Trophoblast cell (in vitro differentiated cells and primary cell): ENCODE measurements at regions not wholly inside any gene's neighbourhood (a gene's known extent, or its start where the extent isn't known, plus 50 kb on each side); places are given as distances from the start of the nearest gene placed in this dataset.
"Not testable (repeated sequence)": the region's sequence is repeated elsewhere in the genome, so short reads cannot be mapped to it uniquely, and the experiment has no call there.

Experiments
- DNase-seq, 2 donors: peaks; one replicate each; pipeline ENCODE4 v3.0.0-alpha.2; 2016
- H2AFZ ChIP-seq: 2 replicates; pipeline ENCODE4 v1.6.1; 2013; ENCODE audit warnings: low read length, moderate library complexity, mild to moderate bottlenecking; ENCODE audit not compliant: insufficient read depth, poor library complexity
- H2AK5ac ChIP-seq: 2 replicates; pipeline ENCODE4 v1.6.1; 2013; ENCODE audit warnings: mild to moderate bottlenecking, low read length
- H2BK120ac ChIP-seq: 2 replicates; pipeline ENCODE4 v1.6.1; 2013; ENCODE audit warnings: low read length, mild to moderate bottlenecking, moderate library complexity; ENCODE audit not compliant: insufficient read depth, poor library complexity
- H2BK12ac ChIP-seq: 2 replicates; pipeline ENCODE4 v1.6.1; 2013; ENCODE audit warnings: mild to moderate bottlenecking, low read length, moderate library complexity
- H2BK5ac ChIP-seq: 2 replicates; pipeline ENCODE4 v1.6.1; 2013; ENCODE audit warnings: low read length, low read depth, moderate library complexity, mild to moderate bottlenecking; ENCODE audit not compliant: poor library complexity
- H3K14ac ChIP-seq: 2 replicates; pipeline ENCODE4 v1.6.1; 2013; ENCODE audit warnings: mild to moderate bottlenecking, low read length
- H3K18ac ChIP-seq: 2 replicates; pipeline ENCODE4 v1.6.1; 2013; ENCODE audit warnings: mild to moderate bottlenecking, low read length
- H3K23ac ChIP-seq: 2 replicates; pipeline ENCODE4 v1.6.1; 2013; ENCODE audit warnings: low read length
- H3K27ac ChIP-seq: 2 replicates; pipeline ENCODE4 v1.5.1; 2013; ENCODE audit warnings: low read depth, mild to moderate bottlenecking, inconsistent platforms, low read length, moderate library complexity
- H3K27me3 ChIP-seq: 2 replicates; pipeline ENCODE4 v1.6.1; 2013; ENCODE audit warnings: inconsistent platforms, mild to moderate bottlenecking, low read length, moderate library complexity; ENCODE audit not compliant: insufficient read depth
- H3K36me3 ChIP-seq, 2 experiments: 1 replicate in 1 of 2; 2 replicates in 1 of 2; pipeline ENCODE4 v1.6.1; 2013; ENCODE audit warnings: low read length in 2 of 2, mild to moderate bottlenecking in 2 of 2, moderate library complexity in 1 of 2; ENCODE audit not compliant: insufficient read depth in 2 of 2, control insufficient read depth in 1 of 2
- H3K4ac ChIP-seq: 2 replicates; pipeline ENCODE4 v1.6.1; 2013; ENCODE audit warnings: low read depth, mild to moderate bottlenecking, low read length, moderate library complexity
- H3K4me1 ChIP-seq, 2 experiments: 1 replicate in 1 of 2; 2 replicates in 1 of 2; pipeline ENCODE4 v1.6.1; 2013; ENCODE audit warnings: low read length in 2 of 2, mild to moderate bottlenecking in 2 of 2, moderate library complexity in 1 of 2; ENCODE audit not compliant: insufficient read depth in 2 of 2, control insufficient read depth in 1 of 2
- H3K4me2 ChIP-seq: 2 replicates; pipeline ENCODE4 v1.6.1; 2013; ENCODE audit warnings: inconsistent platforms, mild to moderate bottlenecking, low read length, moderate library complexity
- H3K4me3 ChIP-seq: 2 replicates; pipeline ENCODE4 v1.5.1; 2013; ENCODE audit warnings: mild to moderate bottlenecking, low read depth, low read length, inconsistent platforms
- H3K79me1 ChIP-seq: one replicate; pipeline ENCODE4 v1.6.1; 2013; ENCODE audit warnings: low read length
- H3K79me2 ChIP-seq: 2 replicates; pipeline ENCODE4 v1.6.1; 2013; ENCODE audit warnings: low read length, mild to moderate bottlenecking; ENCODE audit not compliant: control insufficient read depth, insufficient read depth, poor library complexity
- H3K9ac ChIP-seq: 2 replicates; pipeline ENCODE4 v1.6.1; 2013; ENCODE audit warnings: mild to moderate bottlenecking, low read length
- H3K9me3 ChIP-seq: 2 replicates; pipeline ENCODE4 v1.6.1; 2013; ENCODE audit warnings: low read depth, mild to moderate bottlenecking, control low read depth, inconsistent platforms, low read length; ENCODE audit not compliant: insufficient read depth
- H4K12ac ChIP-seq: 2 replicates; pipeline ENCODE4 v1.6.1; 2013; ENCODE audit warnings: low read depth, mild to moderate bottlenecking, low read length, moderate library complexity
- H4K8ac ChIP-seq: 2 replicates; pipeline ENCODE4 v1.6.1; 2013; ENCODE audit warnings: low read depth, mild to moderate bottlenecking, low read length, moderate library complexity
- H4K91ac ChIP-seq: one replicate; pipeline ENCODE4 v1.6.1; 2013; ENCODE audit warnings: low read depth, mild to moderate bottlenecking, low read length, moderate library complexity
- WGBS: extraction: QIAGEN DNeasy Blood & Tissue Kit; methylation state at CpG from one replicate; pipeline ENCODE4 v1.1.7; 2013; ENCODE audit warnings: missing lambda C conversion rate; ENCODE audit not compliant: insufficient read length, insufficient coverage; ENCODE audit errors: extremely low coverage; 5-methylcytosine and 5-hydroxymethylcytosine counted together

DNA sequence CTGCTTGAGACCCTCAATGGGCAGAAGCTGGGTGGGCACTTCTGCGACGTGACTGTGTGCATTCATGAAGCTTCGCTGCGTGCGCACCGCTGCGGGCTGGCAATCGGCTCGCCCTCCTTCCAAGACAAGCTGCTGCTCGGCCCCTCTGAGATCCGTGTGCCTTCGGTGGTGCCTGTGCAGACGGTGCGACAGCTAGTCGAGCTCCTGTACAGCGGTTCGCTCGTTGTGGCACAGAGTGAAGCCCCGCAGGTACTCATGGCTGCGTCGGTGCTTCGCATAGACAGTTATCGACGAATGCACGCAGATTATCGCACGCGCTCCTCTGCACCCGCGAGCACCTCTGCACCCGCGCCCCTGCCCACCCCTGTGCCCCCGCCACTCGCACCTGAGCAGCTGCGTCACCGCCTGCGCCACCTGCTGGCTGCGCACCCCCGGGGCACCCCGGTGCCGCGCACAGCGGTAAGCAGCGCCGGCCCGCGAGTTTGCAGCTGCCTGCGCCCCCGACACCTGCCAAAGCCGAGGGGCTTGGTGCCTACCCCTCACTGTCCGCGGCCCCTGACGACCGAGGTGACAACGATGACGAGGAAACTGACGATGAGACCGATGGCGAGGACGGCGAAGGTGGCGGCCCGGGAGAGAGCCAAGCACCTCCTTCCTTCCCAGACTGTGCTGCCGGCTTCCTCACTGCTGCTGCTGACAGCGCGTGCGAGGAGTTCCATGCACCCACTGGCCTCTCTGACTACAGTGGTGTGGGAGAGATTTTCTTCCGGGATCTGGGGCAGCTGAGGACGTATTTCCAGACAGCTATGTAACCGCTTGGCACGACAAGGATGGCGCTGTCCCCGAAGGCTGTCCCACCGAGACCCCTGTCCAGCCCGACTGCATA is 89.2 kb downstream of the LIMS4 start:
- H3K79me1 ChIP-seq, H3K14ac ChIP-seq, H3K23ac ChIP-seq, DNase-seq, H2AFZ ChIP-seq, H2AK5ac ChIP-seq, H3K4me1 ChIP-seq, H2BK5ac ChIP-seq, H3K4me2 ChIP-seq, H4K91ac ChIP-seq, H3K9ac ChIP-seq, H3K4me3 ChIP-seq, H3K18ac ChIP-seq, H2BK12ac ChIP-seq, H3K36me3 ChIP-seq, H4K8ac ChIP-seq, H2BK120ac ChIP-seq, H3K9me3 ChIP-seq, H3K27ac ChIP-seq, H3K79me2 ChIP-seq, H4K12ac ChIP-seq, H3K27me3 ChIP-seq, H3K4ac ChIP-seq: not testable (repeated sequence)
- no CpG with 5 or more reads among the region's 75 CpGs for WGBS

DNA sequence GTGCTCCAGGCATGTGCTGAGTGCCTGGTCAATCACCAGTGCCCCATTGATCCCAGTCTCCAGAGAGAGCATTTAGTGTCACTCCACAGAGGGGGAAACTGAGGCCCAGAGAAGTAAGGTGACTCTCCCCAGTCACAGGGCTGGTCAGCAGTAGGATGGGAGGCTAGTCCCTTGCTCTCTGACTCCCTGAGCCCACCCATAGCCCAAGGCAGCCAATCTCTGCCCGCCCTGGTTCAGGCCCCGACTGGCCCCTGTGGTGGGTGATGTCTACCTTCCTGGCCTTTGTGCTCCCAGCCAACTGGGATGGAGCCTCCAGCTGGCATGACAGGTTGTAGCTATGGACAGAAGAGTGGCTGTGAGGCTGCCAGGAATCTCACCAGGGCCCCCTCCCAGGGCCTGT is 99.1 kb downstream of the LIMS4 start:
- not testable (repeated sequence) for H2AK5ac ChIP-seq, H4K91ac ChIP-seq, H2BK120ac ChIP-seq, H3K18ac ChIP-seq, H2BK5ac ChIP-seq, H3K27me3 ChIP-seq, H3K9me3 ChIP-seq, H3K14ac ChIP-seq, DNase-seq, H4K12ac ChIP-seq, H3K79me2 ChIP-seq, H2AFZ ChIP-seq, H3K9ac ChIP-seq, H4K8ac ChIP-seq, H3K36me3 ChIP-seq, H2BK12ac ChIP-seq, H3K4me2 ChIP-seq, H3K4ac ChIP-seq, H3K27ac ChIP-seq, H3K4me3 ChIP-seq, H3K79me1 ChIP-seq, H3K23ac ChIP-seq, H3K4me1 ChIP-seq
- WGBS: no CpG with 5 or more reads among the region's 2 CpGs

DNA sequence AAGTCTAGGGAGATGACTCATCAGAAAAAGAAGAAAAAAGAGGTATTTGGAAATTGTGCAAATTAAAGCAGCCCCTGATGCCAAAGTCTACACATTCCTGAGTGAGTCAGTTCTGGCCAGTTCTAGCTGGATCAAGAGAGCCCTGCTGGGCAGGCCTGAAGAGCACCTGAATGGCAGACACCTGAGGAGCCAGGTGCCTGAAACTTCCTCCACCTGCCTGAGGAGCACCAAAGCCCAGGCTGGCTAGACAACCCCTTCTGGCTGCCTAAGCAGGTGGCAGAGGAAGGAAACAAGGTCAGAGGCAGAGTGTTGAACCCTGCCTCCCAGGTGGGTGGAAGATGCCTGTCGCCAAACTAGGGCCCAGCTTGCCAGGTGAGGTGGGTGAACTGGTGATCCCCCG is 101.0 kb downstream of the LIMS4 start:
- H3K36me3 ChIP-seq, H3K27me3 ChIP-seq, H3K4ac ChIP-seq, H3K14ac ChIP-seq, H2AFZ ChIP-seq, DNase-seq, H2BK120ac ChIP-seq, H3K18ac ChIP-seq, H3K23ac ChIP-seq, H3K9ac ChIP-seq, H4K8ac ChIP-seq, H4K12ac ChIP-seq, H3K4me3 ChIP-seq, H3K27ac ChIP-seq, H2BK5ac ChIP-seq, H4K91ac ChIP-seq, H3K79me1 ChIP-seq, H3K4me2 ChIP-seq, H3K79me2 ChIP-seq, H2AK5ac ChIP-seq, H3K9me3 ChIP-seq, H2BK12ac ChIP-seq, H3K4me1 ChIP-seq: not testable (repeated sequence)
- no CpG with 5 or more reads among the region's 2 CpGs for WGBS

DNA sequence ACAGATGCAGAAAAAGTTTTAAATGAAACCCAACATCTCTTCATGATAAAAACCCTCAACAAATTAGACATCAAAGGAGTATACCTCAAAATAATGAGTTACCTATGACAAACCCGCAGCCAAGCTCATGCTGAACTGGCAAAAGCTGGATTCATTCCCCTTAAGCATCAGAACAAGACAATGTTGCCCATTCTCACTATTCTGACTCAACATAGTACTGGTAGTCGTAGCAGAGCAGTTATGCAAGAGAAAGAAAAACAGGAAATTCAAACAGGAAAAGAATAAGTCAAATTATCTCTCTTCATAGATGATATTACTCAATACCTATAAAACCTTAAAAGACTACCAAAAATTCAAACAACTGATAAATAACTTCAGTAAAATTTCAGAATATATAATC is 115.0 kb downstream of the LIMS4 start:
- not testable (repeated sequence) for H4K91ac ChIP-seq, H3K4me1 ChIP-seq, H2BK5ac ChIP-seq, H3K4me3 ChIP-seq, H2BK120ac ChIP-seq, H3K27ac ChIP-seq, H3K9ac ChIP-seq, H2BK12ac ChIP-seq, H3K14ac ChIP-seq, H3K9me3 ChIP-seq, H3K23ac ChIP-seq, H3K79me2 ChIP-seq, H3K4me2 ChIP-seq, H3K36me3 ChIP-seq, H2AK5ac ChIP-seq, H3K27me3 ChIP-seq, H3K18ac ChIP-seq, H3K79me1 ChIP-seq, H4K12ac ChIP-seq, H2AFZ ChIP-seq, DNase-seq, H3K4ac ChIP-seq, H4K8ac ChIP-seq
- WGBS: no CpG with 5 or more reads among the region's 2 CpGs
